IMR-90 (cell line): ENCODE measurements at regions not wholly inside any gene's neighbourhood (a gene's known extent, or its start where the extent isn't known, plus 50 kb on each side); places are given as distances from the start of the nearest gene placed in this dataset.

Source experiments
- ATAC-seq: fragments of 200-7000 bp; cut with Tn5 transposase; 2 replicates; pipeline ENCODE4 v1.9.1; 2020; ENCODE audit warnings: low read depth, mild to moderate bottlenecking, moderate library complexity
- BruUV-seq: library from RNA; stranded (reverse); fragments of 400-500 nt; replicated peaks from 2 replicates; lab custom pipeline; 2021; lab: Mats Ljungman, UMichigan
- CTCF ChIA-PET: fragments of 300-600 bp; formaldehyde crosslinking; extraction: SDS; loops from one replicate; lab custom pipeline; 2021; ENCODE audit warnings: antibody characterized with exemption; lab: Yijun Ruan, JAX
- POLR2A ChIA-PET: fragments of 300-600 bp; sonication (Branson Sonifier 250); formaldehyde crosslinking; loops from one replicate; lab custom pipeline; 2022; ENCODE audit warnings: antibody characterized with exemption; ENCODE audit not compliant: unreplicated experiment; lab: Charles Lee
- DNase-seq: peaks from one replicate; pipeline ENCODE4 v3.0.0; 2013
- H2AFZ ChIP-seq: replicated peaks from 2 replicates; pipeline ENCODE3; 2013; ENCODE audit warnings: low read length, mild to moderate bottlenecking; ENCODE audit not compliant: poor library complexity
- H2AK5ac ChIP-seq: 2 replicates; pipeline ENCODE4 v1.6.1; 2013; ENCODE audit warnings: low read depth, low read length, inconsistent platforms
- H2AK9ac ChIP-seq: replicated peaks from 2 replicates; pipeline ENCODE3; 2013; ENCODE audit warnings: mild to moderate bottlenecking, low read depth, low read length, moderate library complexity; ENCODE audit not compliant: poor library complexity
- H2BK120ac ChIP-seq: 2 replicates; pipeline ENCODE4 v1.6.1; 2013; ENCODE audit warnings: low read depth, low read length, inconsistent platforms
- H2BK15ac ChIP-seq: 3 replicates; pipeline ENCODE4 v1.6.1; 2013; ENCODE audit warnings: low read depth, low read length, inconsistent platforms
- H2BK20ac ChIP-seq: 2 replicates; pipeline ENCODE4 v1.6.1; 2013; ENCODE audit warnings: low read depth, mild to moderate bottlenecking, inconsistent platforms, low read length, moderate library complexity
- H2BK5ac ChIP-seq: 2 replicates; pipeline ENCODE4 v1.6.1; 2013; ENCODE audit warnings: mild to moderate bottlenecking, low read depth, low read length, inconsistent platforms; ENCODE audit not compliant: poor library complexity, severe bottlenecking
- H3K14ac ChIP-seq: replicated peaks from 2 replicates; pipeline ENCODE4 v1.6.1; 2013; ENCODE audit warnings: low read depth, low read length, inconsistent platforms
- H3K18ac ChIP-seq: 2 replicates; pipeline ENCODE4 v1.6.1; 2013; ENCODE audit warnings: low read depth, low read length, control low read depth
- H3K23ac ChIP-seq: 2 replicates; pipeline ENCODE4 v1.6.1; 2013; ENCODE audit warnings: low read depth, low read length, inconsistent platforms
- H3K27ac ChIP-seq: 2 replicates; pipeline ENCODE4 v1.5.1; 2013; ENCODE audit warnings: mild to moderate bottlenecking, control low read depth, low read length; ENCODE audit not compliant: insufficient read depth
- H3K27me3 ChIP-seq: 2 replicates; pipeline ENCODE4 v1.6.1; 2013; ENCODE audit warnings: low read length; ENCODE audit not compliant: control insufficient read depth, insufficient read depth
- H3K36me3 ChIP-seq: 2 replicates; pipeline ENCODE4 v1.6.1; 2013; ENCODE audit warnings: low read length, mixed read lengths; ENCODE audit not compliant: control insufficient read depth, insufficient read depth
- H3K4ac ChIP-seq: 2 replicates; pipeline ENCODE4 v1.6.1; 2013; ENCODE audit warnings: low read depth, low read length, inconsistent platforms
- H3K4me1 ChIP-seq: 2 replicates; pipeline ENCODE4 v1.6.1; 2013; ENCODE audit warnings: low read length, mixed read lengths; ENCODE audit not compliant: control insufficient read depth, insufficient read depth
- H3K4me2 ChIP-seq: 2 replicates; pipeline ENCODE4 v1.6.1; 2013; ENCODE audit warnings: low read depth, mild to moderate bottlenecking, control low read depth, low read length, moderate library complexity
- H3K4me3 ChIP-seq: 2 replicates; pipeline ENCODE4 v1.5.1; 2013; ENCODE audit warnings: low read depth, mild to moderate bottlenecking, control low read depth, low read length, moderate library complexity; ENCODE audit not compliant: insufficient read depth
- H3K56ac ChIP-seq: 2 replicates; pipeline ENCODE4 v1.6.1; 2013; ENCODE audit warnings: low read length, inconsistent platforms; ENCODE audit not compliant: insufficient read depth; ENCODE audit errors: extremely low read depth
- H3K79me1 ChIP-seq, 2 experiments: 2 replicates each; pipeline ENCODE4 v1.6.1; 2013; ENCODE audit warnings: low read length in 2 of 2, inconsistent platforms in 1 of 2, low read depth in 1 of 2
- H3K9ac ChIP-seq: 2 replicates; pipeline ENCODE4 v1.6.1; 2013; ENCODE audit warnings: low read depth, low read length, control low read depth
- H3K9me1 ChIP-seq: 2 replicates; pipeline ENCODE4 v1.6.1; 2013; ENCODE audit warnings: low read length, inconsistent platforms; ENCODE audit not compliant: insufficient read depth
- H3K9me3 ChIP-seq: 2 replicates; pipeline ENCODE4 v1.6.1; 2013; ENCODE audit warnings: low read length; ENCODE audit not compliant: control insufficient read depth, insufficient read depth
- H4K20me1 ChIP-seq: 2 replicates; pipeline ENCODE4 v1.6.1; 2013; ENCODE audit warnings: low read length, inconsistent platforms; ENCODE audit not compliant: insufficient read depth
- H4K5ac ChIP-seq: 2 replicates; pipeline ENCODE4 v1.6.1; 2013; ENCODE audit warnings: mild to moderate bottlenecking, low read depth, low read length, control low read depth
- H4K8ac ChIP-seq, 2 experiments: 2 replicates each; pipeline ENCODE4 v1.6.1; 2013; ENCODE audit warnings: low read depth in 2 of 2, low read length in 2 of 2, control low read depth in 1 of 2, inconsistent platforms in 1 of 2
- H4K91ac ChIP-seq: 2 replicates; pipeline ENCODE4 v1.6.1; 2013; ENCODE audit warnings: low read depth, low read length, inconsistent platforms; ENCODE audit not compliant: insufficient read depth
- BHLHE40 ChIP-seq: fragments of 150-350 bp; IDR thresholded peaks from 2 replicates; pipeline ENCODE4 v1.6.1; 2016; ENCODE audit warnings: mild to moderate bottlenecking, low read depth, low read length
- CEBPB ChIP-seq: IDR thresholded peaks from 2 replicates; pipeline ENCODE4 v1.6.1; 2012; ENCODE audit warnings: low read depth, low read length, improper control_type of control experiment
- ELK1 ChIP-seq: fragments of 150-350 bp; IDR thresholded peaks from 2 replicates; pipeline ENCODE4 v1.6.1; 2016; ENCODE audit warnings: low read depth, mild to moderate bottlenecking, low read length, moderate library complexity, borderline replicate concordance
- MAZ ChIP-seq: IDR thresholded peaks from 2 replicates; pipeline ENCODE4 v1.6.1; 2012; ENCODE audit warnings: low read depth, mild to moderate bottlenecking, low read length, improper control_type of control experiment, moderate library complexity, borderline replicate concordance
- MXI1 ChIP-seq: IDR thresholded peaks from 2 replicates; pipeline ENCODE4 v1.6.1; 2012; ENCODE audit warnings: low read depth, mild to moderate bottlenecking, low read length, moderate library complexity, borderline replicate concordance
- NFE2L2 ChIP-seq: fragments of 150-350 bp; IDR thresholded peaks from 2 replicates; pipeline ENCODE4 v1.6.1; 2016; ENCODE audit warnings: low read depth, mild to moderate bottlenecking, low read length
- RAD21 ChIP-seq: IDR thresholded peaks from 2 replicates; pipeline ENCODE4 v1.6.1; 2012; ENCODE audit warnings: low read length, improper control_type of control experiment
- RCOR1 ChIP-seq: IDR thresholded peaks from 2 replicates; pipeline ENCODE4 v1.6.1; 2012; ENCODE audit warnings: mild to moderate bottlenecking, low read length, improper control_type of control experiment; ENCODE audit not compliant: insufficient replicate concordance
- RFX5 ChIP-seq: IDR thresholded peaks from 2 replicates; pipeline ENCODE4 v1.8.0; 2012; ENCODE audit warnings: low read depth, mild to moderate bottlenecking, low read length, moderate library complexity
- SMC3 ChIP-seq: fragments of 150-350 bp; IDR thresholded peaks from 2 replicates; pipeline ENCODE4 v1.6.1; 2016; ENCODE audit warnings: low read depth, mild to moderate bottlenecking, antibody characterized with exemption, low read length, moderate library complexity
- USF2 ChIP-seq: fragments of 150-350 bp; IDR thresholded peaks from 2 replicates; pipeline ENCODE4 v1.6.1; 2017; ENCODE audit warnings: mild to moderate bottlenecking, antibody characterized with exemption, low read length, low read depth
- WGBS, 2 experiments: methylation state at CpG; one replicate each; pipeline versions ENCODE4 v1.1.5 to v1.1.7; 2013; ENCODE audit warnings: missing lambda C conversion rate in 2 of 2; ENCODE audit not compliant: insufficient read length in 1 of 2; ENCODE audit errors: extremely low coverage in 2 of 2; 5-methylcytosine and 5-hydroxymethylcytosine counted together
- dilution Hi-C: fragments of 300-500 bp; cut with HindIII; formaldehyde crosslinking; loops from one replicate; pipeline ENCODE4 v1.14.3; 2018; ENCODE audit warnings: low sequenced_read_pairs; ENCODE audit not compliant: unreplicated experiment
- in situ Hi-C: fragments of 300-500 bp; cut with MboI; formaldehyde crosslinking; loops from 3 replicates; pipeline ENCODE4 v1.14.3; 2019; ENCODE audit warnings: low sequenced_read_pairs, inconsistent platforms, mixed read lengths
- intact Hi-C: fragments of 100-400 bp; cut with micrococcal nuclease; formaldehyde crosslinking; loops from 2 replicates; pipeline ENCODE4 v1.10.0; 2022

- ChIA-PET CTCF (no interaction called here), POLR2A (no interaction called here)
- Histone ChIP-seq H2BK120ac (no peak overlapping the region), H3K36me3 (no peaks in the 10 kb centered on the region), H2BK15ac (no peak overlapping the region), H3K27ac (no peak overlapping the region), H3K4ac (no peak overlapping the region), H3K4me1 (no peaks in the 10 kb centered on the region), H2BK5ac (no peak overlapping the region), H4K20me1 (no peaks in the 10 kb centered on the region), H2AFZ (no peak overlapping the region), H3K56ac (no peak overlapping the region), H3K9me3 (no peaks in the 10 kb centered on the region), H3K9ac (no peak overlapping the region), H3K4me3 (no peak overlapping the region), H3K79me1 (no peaks in the 10 kb centered on the region), H4K8ac (no peak overlapping the region), H3K14ac (no peak overlapping the region), H4K91ac (no peak overlapping the region), H3K23ac (no peak overlapping the region), H2AK9ac (no peak overlapping the region), H3K9me1 (no peaks in the 10 kb centered on the region), H2AK5ac (no peak overlapping the region), H3K4me2 (no peak overlapping the region), H3K27me3 (0 out of 2 replicates have a peak, but pooled peaks cover 4% of the 10 kb centered on the region), H3K18ac (no peak overlapping the region), H2BK20ac (no peak overlapping the region), H4K5ac (no peak overlapping the region)
- intact Hi-C loops (no loop called here), dilution Hi-C loops (no loop called here), in situ Hi-C loops (no loop called here)
- DNase-seq, result no peak
- TF ChIP-seq BHLHE40 (no peak), NFE2L2 (no peak), SMC3 (no peak), MXI1 (no peak), RFX5 (no peak), CEBPB (no peak), RCOR1 (no peak), USF2 (no peak), ELK1 (no peak), MAZ (no peak), RAD21 (no peak)
- 51% methylated on average over 3 of the region's 5 CpGs; no CpG with 5 or more reads in 1 of the 2 experiments for WGBS, 2 experiments
- ATAC-seq, result no peak
- no TSS peak for BruUV-seq
Observed at GRCh38 chr19:34089566-34089965, 82.7 kb upstream of the LSM14A start.
